ENCODE measurements at regions not wholly inside any gene's neighbourhood (a gene's known extent, or its start where the extent isn't known, plus 50 kb on each side); places are given as distances from the start of the nearest gene placed in this dataset.

DNA sequence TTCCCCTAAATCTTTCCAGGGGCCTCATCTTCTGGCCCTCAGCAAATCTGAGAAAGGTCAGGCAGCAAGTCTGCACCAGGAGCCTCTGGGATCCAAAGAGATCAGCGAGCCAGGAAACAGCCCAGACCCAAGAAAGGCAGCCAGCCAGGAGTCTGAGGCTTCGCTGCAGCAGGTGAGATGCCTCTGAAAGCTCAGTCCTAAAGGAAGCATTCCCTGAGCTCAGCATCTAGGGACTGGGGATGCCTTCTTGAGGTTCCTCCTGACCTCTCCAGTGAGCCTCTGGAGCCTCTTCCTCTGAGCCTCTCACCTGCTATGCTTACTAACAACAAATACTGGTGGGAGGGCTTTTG lies 118.8 kb upstream of the MAFB start:
- BruUV-seq (replicated peaks): no TSS peak
- peaks cover 35% of the 10 kb centered on the region for H3K27me3 ChIP-seq (ENCODE audit: insufficient read depth, low read length)
- no peak for DNase-seq (ENCODE audit: low read depth, low spot score)
- no peak overlapping the region for H2AFZ ChIP-seq (ENCODE audit: low read depth, low read length, poor library complexity, severe bottlenecking)
- H3K79me2 ChIP-seq (ENCODE audit: insufficient read depth, low read length): no peaks in the 10 kb centered on the region
- H4K20me1 ChIP-seq (ENCODE audit: insufficient read depth): no peaks in the 10 kb centered on the region
- TF ChIP-seq ZNF274 (IDR thresholded peaks at IDR 0.05; ENCODE audit: low read depth, low read length): no peak
- no peak for TF ChIP-seq ATF3 (IDR thresholded peaks at IDR 0.05)
- TF ChIP-seq, protein P1, sequence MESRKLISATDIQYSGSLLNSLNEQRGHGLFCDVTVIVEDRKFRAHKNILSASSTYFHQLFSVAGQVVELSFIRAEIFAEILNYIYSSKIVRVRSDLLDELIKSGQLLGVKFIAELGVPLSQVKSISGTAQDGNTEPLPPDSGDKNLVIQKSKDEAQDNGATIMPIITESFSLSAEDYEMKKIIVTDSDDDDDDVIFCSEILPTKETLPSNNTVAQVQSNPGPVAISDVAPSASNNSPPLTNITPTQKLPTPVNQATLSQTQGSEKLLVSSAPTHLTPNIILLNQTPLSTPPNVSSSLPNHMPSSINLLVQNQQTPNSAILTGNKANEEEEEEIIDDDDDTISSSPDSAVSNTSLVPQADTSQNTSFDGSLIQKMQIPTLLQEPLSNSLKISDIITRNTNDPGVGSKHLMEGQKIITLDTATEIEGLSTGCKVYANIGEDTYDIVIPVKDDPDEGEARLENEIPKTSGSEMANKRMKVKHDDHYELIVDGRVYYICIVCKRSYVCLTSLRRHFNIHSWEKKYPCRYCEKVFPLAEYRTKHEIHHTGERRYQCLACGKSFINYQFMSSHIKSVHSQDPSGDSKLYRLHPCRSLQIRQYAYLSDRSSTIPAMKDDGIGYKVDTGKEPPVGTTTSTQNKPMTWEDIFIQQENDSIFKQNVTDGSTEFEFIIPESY (IDR thresholded peaks at IDR 0.05; ENCODE audit: extremely low read depth, insufficient replicate concordance, low read length): no peak
- TF ChIP-seq SP1 (IDR thresholded peaks at IDR 0.05; ENCODE audit: low read depth): no peak
- no peak for TF ChIP-seq CBX3 (IDR thresholded peaks at IDR 0.05; ENCODE audit: low read depth)
- no peak for TF ChIP-seq EZH2phosphoT487 (IDR thresholded peaks at IDR 0.05; ENCODE audit: borderline replicate concordance)
- H3K4me2 ChIP-seq (ENCODE audit: low read length): no peak overlapping the region
- intact Hi-C loops (cut with micrococcal nuclease): no loop called here
- RAD21 ChIA-PET (ENCODE audit: low non-redundant PET in 1 of 2, low total read pairs in 2 of 2, uncharacterized antibody in 2 of 2, unreplicated experiment in 2 of 2): no interaction called here
- no peak overlapping the region for H3K4me3 ChIP-seq (replicated peaks in 1 of 2; ENCODE audit: low read depth in 1 of 2, low read length in 2 of 2)
- H3K4me1 ChIP-seq (ENCODE audit: control insufficient read depth in 1 of 2, insufficient read depth in 2 of 2, low read length in 2 of 2): peaks cover 0 to 6% of the 10 kb centered on the region in 2 experiments; a peak in 1 of 4 replicates
- H3K9ac ChIP-seq (ENCODE audit: low read length): no peak overlapping the region
- no peak overlapping the region for H3K27ac ChIP-seq (ENCODE audit: low read depth, low read length)
- ATAC-seq: no peak
- H3K9me2 ChIP-seq (ENCODE audit: insufficient read depth): no peaks in the 10 kb centered on the region
- CTCF ChIA-PET: no interaction called here
- POLR2A ChIA-PET: no interaction called here
- no peaks in the 10 kb centered on the region for H3K9me3 ChIP-seq (ENCODE audit: control insufficient read depth in 1 of 2, insufficient read depth in 1 of 2, low read depth in 1 of 2, low read length in 2 of 2)
- H3K36me3 ChIP-seq (ENCODE audit: control insufficient read depth in 1 of 2, insufficient read depth in 2 of 2, low read length in 2 of 2): no peaks in the 10 kb centered on the region

GRCh38 chr20:40808936-40809335 lies 119.9 kb upstream of the MAFB start:
- intact Hi-C loops (cut with micrococcal nuclease): no loop called here
- H3K4me2 ChIP-seq (ENCODE audit: low read length): no peak overlapping the region
- ATAC-seq: no peak
- H2AFZ ChIP-seq (ENCODE audit: low read depth, low read length, poor library complexity, severe bottlenecking): no peak overlapping the region
- ChIA-PET CTCF (no interaction called here), POLR2A (no interaction called here), RAD21 (ENCODE audit: low non-redundant PET in 1 of 2, low total read pairs in 2 of 2, uncharacterized antibody in 2 of 2, unreplicated experiment in 2 of 2) (no interaction called here)
- H3K9me3 ChIP-seq (ENCODE audit: control insufficient read depth in 1 of 2, insufficient read depth in 1 of 2, low read depth in 1 of 2, low read length in 2 of 2): no peaks in the 10 kb centered on the region
- no peaks in the 10 kb centered on the region for H3K79me2 ChIP-seq (ENCODE audit: insufficient read depth, low read length)
- no peaks in the 10 kb centered on the region for H3K9me2 ChIP-seq (ENCODE audit: insufficient read depth)
- H3K4me3 ChIP-seq (replicated peaks in 1 of 2; ENCODE audit: low read depth in 1 of 2, low read length in 2 of 2): no peak overlapping the region
- no peak for DNase-seq (ENCODE audit: low read depth, low spot score)
- H3K27me3 ChIP-seq (ENCODE audit: insufficient read depth, low read length): peaks cover 35% of the 10 kb centered on the region
- BruUV-seq (replicated peaks): no TSS peak
- H3K36me3 ChIP-seq (ENCODE audit: control insufficient read depth in 1 of 2, insufficient read depth in 2 of 2, low read length in 2 of 2): no peaks in the 10 kb centered on the region
- H4K20me1 ChIP-seq (ENCODE audit: insufficient read depth): no peaks in the 10 kb centered on the region
- H3K27ac ChIP-seq (ENCODE audit: low read depth, low read length): no peak overlapping the region
- no peak overlapping the region for H3K9ac ChIP-seq (ENCODE audit: low read length)
- peaks cover 0 to 10% of the 10 kb centered on the region in 2 experiments; a peak in 1 of 4 replicates for H3K4me1 ChIP-seq (ENCODE audit: control insufficient read depth in 1 of 2, insufficient read depth in 2 of 2, low read length in 2 of 2)
- no peak for TF ChIP-seq ELF1 (IDR thresholded peaks at IDR 0.05; ENCODE audit: borderline replicate concordance, low read depth)
- TF ChIP-seq ATF3 (IDR thresholded peaks at IDR 0.05): no peak
- no peak for TF ChIP-seq EGR1 (IDR thresholded peaks at IDR 0.05; ENCODE audit: low read depth)
- TF ChIP-seq FOSL1 (IDR thresholded peaks at IDR 0.05; ENCODE audit: low read depth): no peak
- no peak for TF ChIP-seq SIN3A (IDR thresholded peaks at IDR 0.05; ENCODE audit: low read depth)
- TF ChIP-seq CBX3 (IDR thresholded peaks at IDR 0.05; ENCODE audit: low read depth): no peak
- TF ChIP-seq, protein P2, sequence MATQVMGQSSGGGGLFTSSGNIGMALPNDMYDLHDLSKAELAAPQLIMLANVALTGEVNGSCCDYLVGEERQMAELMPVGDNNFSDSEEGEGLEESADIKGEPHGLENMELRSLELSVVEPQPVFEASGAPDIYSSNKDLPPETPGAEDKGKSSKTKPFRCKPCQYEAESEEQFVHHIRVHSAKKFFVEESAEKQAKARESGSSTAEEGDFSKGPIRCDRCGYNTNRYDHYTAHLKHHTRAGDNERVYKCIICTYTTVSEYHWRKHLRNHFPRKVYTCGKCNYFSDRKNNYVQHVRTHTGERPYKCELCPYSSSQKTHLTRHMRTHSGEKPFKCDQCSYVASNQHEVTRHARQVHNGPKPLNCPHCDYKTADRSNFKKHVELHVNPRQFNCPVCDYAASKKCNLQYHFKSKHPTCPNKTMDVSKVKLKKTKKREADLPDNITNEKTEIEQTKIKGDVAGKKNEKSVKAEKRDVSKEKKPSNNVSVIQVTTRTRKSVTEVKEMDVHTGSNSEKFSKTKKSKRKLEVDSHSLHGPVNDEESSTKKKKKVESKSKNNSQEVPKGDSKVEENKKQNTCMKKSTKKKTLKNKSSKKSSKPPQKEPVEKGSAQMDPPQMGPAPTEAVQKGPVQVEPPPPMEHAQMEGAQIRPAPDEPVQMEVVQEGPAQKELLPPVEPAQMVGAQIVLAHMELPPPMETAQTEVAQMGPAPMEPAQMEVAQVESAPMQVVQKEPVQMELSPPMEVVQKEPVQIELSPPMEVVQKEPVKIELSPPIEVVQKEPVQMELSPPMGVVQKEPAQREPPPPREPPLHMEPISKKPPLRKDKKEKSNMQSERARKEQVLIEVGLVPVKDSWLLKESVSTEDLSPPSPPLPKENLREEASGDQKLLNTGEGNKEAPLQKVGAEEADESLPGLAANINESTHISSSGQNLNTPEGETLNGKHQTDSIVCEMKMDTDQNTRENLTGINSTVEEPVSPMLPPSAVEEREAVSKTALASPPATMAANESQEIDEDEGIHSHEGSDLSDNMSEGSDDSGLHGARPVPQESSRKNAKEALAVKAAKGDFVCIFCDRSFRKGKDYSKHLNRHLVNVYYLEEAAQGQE (IDR thresholded peaks at IDR 0.05; ENCODE audit: low read depth): no peak
- TF ChIP-seq YY1 (IDR thresholded peaks at IDR 0.05; ENCODE audit: extremely low read depth, insufficient replicate concordance, low read depth, low read length): no peak
- TF ChIP-seq EZH2 (IDR thresholded peaks at IDR 0.05): no peak
- no peak for TF ChIP-seq EZH2phosphoT487 (IDR thresholded peaks at IDR 0.05; ENCODE audit: borderline replicate concordance)
- TF ChIP-seq, protein P3, sequence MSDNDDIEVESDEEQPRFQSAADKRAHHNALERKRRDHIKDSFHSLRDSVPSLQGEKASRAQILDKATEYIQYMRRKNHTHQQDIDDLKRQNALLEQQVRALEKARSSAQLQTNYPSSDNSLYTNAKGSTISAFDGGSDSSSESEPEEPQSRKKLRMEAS (IDR thresholded peaks at IDR 0.05): no peak
- no peak for TF ChIP-seq SP1 (IDR thresholded peaks at IDR 0.05; ENCODE audit: low read depth)
- no peak for TF ChIP-seq ZNF274 (IDR thresholded peaks at IDR 0.05; ENCODE audit: low read depth, low read length)
